Osteocyte (in vitro differentiated cells): ENCODE measurements at regions not wholly inside any gene's neighbourhood (a gene's known extent, or its start where the extent isn't known, plus 50 kb on each side); places are given as distances from the start of the nearest gene placed in this dataset.

ENCODE experiments used
- DNase-seq: peaks from one replicate; pipeline ENCODE4 v3.0.0; 2021; ENCODE audit warnings: mixed read lengths; ENCODE audit not compliant: unreplicated experiment; ENCODE audit errors: extremely low spot score
- H3K27ac Mint-ChIP-seq: one replicate; pipeline ENCODE4 v1.8.0; 2021; ENCODE audit warnings: mild to moderate bottlenecking, mixed read lengths; ENCODE audit not compliant: unreplicated experiment
- H3K27me3 Mint-ChIP-seq: one replicate; pipeline ENCODE4 v1.8.0; 2021; ENCODE audit warnings: mixed read lengths; ENCODE audit not compliant: unreplicated experiment
- H3K36me3 Mint-ChIP-seq: one replicate; pipeline ENCODE4 v1.8.0; 2021; ENCODE audit warnings: mixed read lengths; ENCODE audit not compliant: unreplicated experiment
- H3K4me1 Mint-ChIP-seq: one replicate; pipeline ENCODE4 v1.8.0; 2021; ENCODE audit warnings: mixed read lengths; ENCODE audit not compliant: unreplicated experiment
- H3K4me3 Mint-ChIP-seq: one replicate; pipeline ENCODE4 v1.8.0; 2021; ENCODE audit warnings: mild to moderate bottlenecking, moderate library complexity, mixed read lengths; ENCODE audit not compliant: unreplicated experiment
- H3K9me3 Mint-ChIP-seq: one replicate; pipeline ENCODE4 v1.8.0; 2021; ENCODE audit warnings: mixed read lengths; ENCODE audit not compliant: unreplicated experiment
- TF ChIP-seq, protein P1 (sequence below): fragments of 200-600 bp; sonication (generic); IDR thresholded peaks from 2 replicates; pipeline ENCODE4 v1.5.0; 2021; ENCODE audit warnings: antibody characterized with exemption, mild to moderate bottlenecking, moderate library complexity

DNA sequence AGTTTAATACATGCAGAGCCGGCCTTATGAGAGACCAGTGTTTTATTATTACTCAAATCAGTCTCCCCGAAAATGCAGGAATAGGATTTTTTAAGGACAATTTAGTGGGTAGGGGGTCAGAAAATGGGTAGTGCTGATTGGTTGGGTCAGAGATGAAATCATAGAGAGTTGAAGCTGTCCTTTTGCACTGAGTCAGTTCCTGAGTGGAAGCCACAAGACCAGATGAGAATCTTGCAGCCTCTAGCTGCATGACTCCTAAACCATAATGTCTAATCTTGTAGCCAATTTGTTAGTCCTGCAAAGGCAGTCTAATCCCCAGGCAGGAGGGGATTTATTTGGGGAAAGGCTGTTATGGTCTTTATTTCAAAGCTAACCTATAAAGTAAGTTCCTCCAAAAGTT is 1163.9 kb downstream of the DIAPH3 start:
- Mint-ChIP-seq H3K4me1 (no peaks in the 10 kb centered on the region), H3K27me3 (peaks cover 5% of the 10 kb centered on the region), H3K27ac (no peak overlapping the region), H3K36me3 (no peaks in the 10 kb centered on the region), H3K9me3 (no peaks in the 10 kb centered on the region), H3K4me3 (no peak overlapping the region)
- TF ChIP-seq, protein P1, sequence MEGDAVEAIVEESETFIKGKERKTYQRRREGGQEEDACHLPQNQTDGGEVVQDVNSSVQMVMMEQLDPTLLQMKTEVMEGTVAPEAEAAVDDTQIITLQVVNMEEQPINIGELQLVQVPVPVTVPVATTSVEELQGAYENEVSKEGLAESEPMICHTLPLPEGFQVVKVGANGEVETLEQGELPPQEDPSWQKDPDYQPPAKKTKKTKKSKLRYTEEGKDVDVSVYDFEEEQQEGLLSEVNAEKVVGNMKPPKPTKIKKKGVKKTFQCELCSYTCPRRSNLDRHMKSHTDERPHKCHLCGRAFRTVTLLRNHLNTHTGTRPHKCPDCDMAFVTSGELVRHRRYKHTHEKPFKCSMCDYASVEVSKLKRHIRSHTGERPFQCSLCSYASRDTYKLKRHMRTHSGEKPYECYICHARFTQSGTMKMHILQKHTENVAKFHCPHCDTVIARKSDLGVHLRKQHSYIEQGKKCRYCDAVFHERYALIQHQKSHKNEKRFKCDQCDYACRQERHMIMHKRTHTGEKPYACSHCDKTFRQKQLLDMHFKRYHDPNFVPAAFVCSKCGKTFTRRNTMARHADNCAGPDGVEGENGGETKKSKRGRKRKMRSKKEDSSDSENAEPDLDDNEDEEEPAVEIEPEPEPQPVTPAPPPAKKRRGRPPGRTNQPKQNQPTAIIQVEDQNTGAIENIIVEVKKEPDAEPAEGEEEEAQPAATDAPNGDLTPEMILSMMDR, result no peak
- DNase-seq, result no peak

DNA sequence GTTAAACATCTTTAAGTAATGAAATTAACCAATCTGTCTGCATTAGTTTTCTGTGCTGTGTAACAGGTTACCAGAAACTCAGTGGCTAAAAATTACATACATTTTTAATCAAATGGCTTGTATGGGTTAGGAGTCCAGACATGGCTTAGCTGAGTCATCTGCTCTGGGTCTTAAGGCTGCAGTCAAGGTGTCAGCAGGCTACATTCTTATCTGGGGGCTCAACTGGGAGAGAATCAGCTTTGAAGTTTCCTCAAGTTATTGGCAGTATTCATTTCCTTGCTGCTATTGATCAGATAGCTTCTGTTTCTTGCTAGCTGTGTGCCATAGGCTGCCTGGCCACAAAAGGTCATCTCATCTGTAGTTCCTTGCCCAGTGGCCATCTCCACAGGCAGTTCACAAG is 1163.0 kb downstream of the DIAPH3 start:
- DNase-seq, result no peak
- Mint-ChIP-seq H3K9me3 (no peaks in the 10 kb centered on the region), H3K27ac (no peak overlapping the region), H3K27me3 (peaks cover 5% of the 10 kb centered on the region), H3K4me3 (no peak overlapping the region), H3K36me3 (no peaks in the 10 kb centered on the region), H3K4me1 (no peaks in the 10 kb centered on the region)
- TF ChIP-seq, protein P1, result no peak

GRCh38 chr13:59012731-59013130 is 1151.0 kb downstream of the DIAPH3 start:
- Mint-ChIP-seq H3K4me1 (no peaks in the 10 kb centered on the region), H3K4me3 (no peak overlapping the region), H3K27me3 (peaks cover 7% of the 10 kb centered on the region), H3K9me3 (no peaks in the 10 kb centered on the region), H3K36me3 (no peaks in the 10 kb centered on the region), H3K27ac (no peak overlapping the region)
- no peak for DNase-seq
- TF ChIP-seq, protein P1, result no peak

GRCh38 chr13:59016250-59016649 is 1147.5 kb downstream of the DIAPH3 start:
- H3K27me3 Mint-ChIP-seq, result peaks cover 3% of the 10 kb centered on the region
- DNase-seq, result no peak
- no peaks in the 10 kb centered on the region for H3K36me3 Mint-ChIP-seq
- no peak overlapping the region for H3K27ac Mint-ChIP-seq
- peaks cover 4% of the 10 kb centered on the region for H3K9me3 Mint-ChIP-seq
- no peak overlapping the region for H3K4me3 Mint-ChIP-seq
- H3K4me1 Mint-ChIP-seq, result no peaks in the 10 kb centered on the region
- TF ChIP-seq, protein P1, result no peak

- DNase-seq, result no peak
- no peaks in the 10 kb centered on the region for H3K4me1 Mint-ChIP-seq
- H3K36me3 Mint-ChIP-seq, result no peaks in the 10 kb centered on the region
- TF ChIP-seq, protein P1, result no peak
- H3K27ac Mint-ChIP-seq, result no peak overlapping the region
- no peaks in the 10 kb centered on the region for H3K27me3 Mint-ChIP-seq
- no peak overlapping the region for H3K4me3 Mint-ChIP-seq
- H3K9me3 Mint-ChIP-seq, result no peaks in the 10 kb centered on the region
These were observed 1139.3 kb downstream of the DIAPH3 start for GRCh38 chr13:59024434-59024833.
